ENCODE measurements at regions not wholly inside any gene's neighbourhood (a gene's known extent, or its start where the extent isn't known, plus 50 kb on each side); places are given as distances from the start of the nearest gene placed in this dataset.

DNA sequence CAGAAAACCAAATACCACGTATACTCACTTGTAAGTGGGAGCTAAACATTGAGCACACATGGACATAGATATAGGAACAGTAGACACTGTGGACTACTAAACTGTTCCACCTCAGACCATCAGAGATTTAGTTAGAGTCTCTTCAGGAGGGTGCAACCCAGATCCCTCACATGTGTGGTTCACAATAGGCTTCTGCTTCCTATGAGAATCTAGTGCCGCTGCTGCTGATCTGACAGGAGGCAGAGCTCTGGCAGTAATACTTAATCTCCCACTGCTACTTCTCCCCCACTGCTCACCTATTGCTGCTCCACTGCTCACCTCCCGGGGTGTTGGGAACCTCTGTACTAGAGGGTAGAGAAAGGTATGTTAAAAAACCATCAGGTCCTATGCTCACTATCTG, 533.3 kb downstream of the NSUN3 start:
- TF ChIP-seq POLR2AphosphoS5 (IDR thresholded peaks at IDR 0.05; ENCODE audit: low read depth, low read length), result no peak
- TF ChIP-seq, protein P1, sequence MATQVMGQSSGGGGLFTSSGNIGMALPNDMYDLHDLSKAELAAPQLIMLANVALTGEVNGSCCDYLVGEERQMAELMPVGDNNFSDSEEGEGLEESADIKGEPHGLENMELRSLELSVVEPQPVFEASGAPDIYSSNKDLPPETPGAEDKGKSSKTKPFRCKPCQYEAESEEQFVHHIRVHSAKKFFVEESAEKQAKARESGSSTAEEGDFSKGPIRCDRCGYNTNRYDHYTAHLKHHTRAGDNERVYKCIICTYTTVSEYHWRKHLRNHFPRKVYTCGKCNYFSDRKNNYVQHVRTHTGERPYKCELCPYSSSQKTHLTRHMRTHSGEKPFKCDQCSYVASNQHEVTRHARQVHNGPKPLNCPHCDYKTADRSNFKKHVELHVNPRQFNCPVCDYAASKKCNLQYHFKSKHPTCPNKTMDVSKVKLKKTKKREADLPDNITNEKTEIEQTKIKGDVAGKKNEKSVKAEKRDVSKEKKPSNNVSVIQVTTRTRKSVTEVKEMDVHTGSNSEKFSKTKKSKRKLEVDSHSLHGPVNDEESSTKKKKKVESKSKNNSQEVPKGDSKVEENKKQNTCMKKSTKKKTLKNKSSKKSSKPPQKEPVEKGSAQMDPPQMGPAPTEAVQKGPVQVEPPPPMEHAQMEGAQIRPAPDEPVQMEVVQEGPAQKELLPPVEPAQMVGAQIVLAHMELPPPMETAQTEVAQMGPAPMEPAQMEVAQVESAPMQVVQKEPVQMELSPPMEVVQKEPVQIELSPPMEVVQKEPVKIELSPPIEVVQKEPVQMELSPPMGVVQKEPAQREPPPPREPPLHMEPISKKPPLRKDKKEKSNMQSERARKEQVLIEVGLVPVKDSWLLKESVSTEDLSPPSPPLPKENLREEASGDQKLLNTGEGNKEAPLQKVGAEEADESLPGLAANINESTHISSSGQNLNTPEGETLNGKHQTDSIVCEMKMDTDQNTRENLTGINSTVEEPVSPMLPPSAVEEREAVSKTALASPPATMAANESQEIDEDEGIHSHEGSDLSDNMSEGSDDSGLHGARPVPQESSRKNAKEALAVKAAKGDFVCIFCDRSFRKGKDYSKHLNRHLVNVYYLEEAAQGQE (IDR thresholded peaks at IDR 0.05; ENCODE audit: low read depth), result no peak
- TF ChIP-seq EZH2phosphoT487 (IDR thresholded peaks at IDR 0.05; ENCODE audit: borderline replicate concordance), result no peak
- TF ChIP-seq, protein P2, sequence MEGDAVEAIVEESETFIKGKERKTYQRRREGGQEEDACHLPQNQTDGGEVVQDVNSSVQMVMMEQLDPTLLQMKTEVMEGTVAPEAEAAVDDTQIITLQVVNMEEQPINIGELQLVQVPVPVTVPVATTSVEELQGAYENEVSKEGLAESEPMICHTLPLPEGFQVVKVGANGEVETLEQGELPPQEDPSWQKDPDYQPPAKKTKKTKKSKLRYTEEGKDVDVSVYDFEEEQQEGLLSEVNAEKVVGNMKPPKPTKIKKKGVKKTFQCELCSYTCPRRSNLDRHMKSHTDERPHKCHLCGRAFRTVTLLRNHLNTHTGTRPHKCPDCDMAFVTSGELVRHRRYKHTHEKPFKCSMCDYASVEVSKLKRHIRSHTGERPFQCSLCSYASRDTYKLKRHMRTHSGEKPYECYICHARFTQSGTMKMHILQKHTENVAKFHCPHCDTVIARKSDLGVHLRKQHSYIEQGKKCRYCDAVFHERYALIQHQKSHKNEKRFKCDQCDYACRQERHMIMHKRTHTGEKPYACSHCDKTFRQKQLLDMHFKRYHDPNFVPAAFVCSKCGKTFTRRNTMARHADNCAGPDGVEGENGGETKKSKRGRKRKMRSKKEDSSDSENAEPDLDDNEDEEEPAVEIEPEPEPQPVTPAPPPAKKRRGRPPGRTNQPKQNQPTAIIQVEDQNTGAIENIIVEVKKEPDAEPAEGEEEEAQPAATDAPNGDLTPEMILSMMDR (IDR thresholded peaks at IDR 0.05 in 2 of 3, conservative IDR thresholded peaks at IDR 0.05 in 1 of 3; ENCODE audit: borderline replicate concordance in 1 of 3, insufficient read depth in 1 of 3, low read depth in 2 of 3, low read length in 2 of 3), result no peak
- no peak for TF ChIP-seq POLR2A (IDR thresholded peaks at IDR 0.05; ENCODE audit: borderline replicate concordance, extremely low read depth, insufficient read depth, insufficient read length)
